ENCODE measurements at regions not wholly inside any gene's neighbourhood (a gene's known extent, or its start where the extent isn't known, plus 50 kb on each side); places are given as distances from the start of the nearest gene placed in this dataset.

- no peak overlapping the region for H3K4me3 ChIP-seq (ENCODE audit: low read depth, low read length)
- no peak for DNase-seq
- H3K36me3 ChIP-seq, result no peaks in the 10 kb centered on the region
- no peak for TF ChIP-seq CTCF (IDR thresholded peaks at IDR 0.05; ENCODE audit: low read depth, low read length)
- H3K27me3 ChIP-seq (ENCODE audit: insufficient read depth, low read depth, severe bottlenecking), result no peaks in the 10 kb centered on the region
- no peak overlapping the region for H3K27ac ChIP-seq
- no peaks in the 10 kb centered on the region for H3K9me3 ChIP-seq (ENCODE audit: severe bottlenecking)
Observed at GRCh38 chr3:195013411-195014361, 257.3 kb downstream of the XXYLT1 start.

- no peaks in the 10 kb centered on the region for H3K36me3 ChIP-seq
- no peaks in the 10 kb centered on the region for H3K27me3 ChIP-seq (ENCODE audit: insufficient read depth, low read depth, severe bottlenecking)
- TF ChIP-seq CTCF (IDR thresholded peaks at IDR 0.05; ENCODE audit: low read depth, low read length), result no peak
- H3K27ac ChIP-seq, result no peak overlapping the region
- no peaks in the 10 kb centered on the region for H3K9me3 ChIP-seq (ENCODE audit: severe bottlenecking)
- H3K4me3 ChIP-seq (ENCODE audit: low read depth, low read length), result no peak overlapping the region
- no peak for DNase-seq
Observed at GRCh38 chr3:195015021-195015420, 255.9 kb downstream of the XXYLT1 start.

GRCh38 chr3:195017151-195017550 is 253.8 kb downstream of the XXYLT1 start:
- no peaks in the 10 kb centered on the region for H3K9me3 ChIP-seq (ENCODE audit: severe bottlenecking)
- no peak overlapping the region for H3K27ac ChIP-seq
- H3K36me3 ChIP-seq, result no peaks in the 10 kb centered on the region
- no peak for TF ChIP-seq CTCF (IDR thresholded peaks at IDR 0.05; ENCODE audit: low read depth, low read length)
- H3K4me3 ChIP-seq (ENCODE audit: low read depth, low read length), result no peak overlapping the region
- no peak for DNase-seq
- H3K27me3 ChIP-seq (ENCODE audit: insufficient read depth, low read depth, severe bottlenecking), result no peaks in the 10 kb centered on the region

All from WERI-Rb-1 (cell line).